Activated CD8-positive, alpha-beta memory T cell treated with anti-CD3 and anti-CD28 coated beads, Interleukin-2, amount 50 U/mL, for 4 hours (primary cell): ENCODE measurements at regions not wholly inside any gene's neighbourhood (a gene's known extent, or its start where the extent isn't known, plus 50 kb on each side); places are given as distances from the start of the nearest gene placed in this dataset.

Experiments
- DNase-seq: peaks from one replicate; pipeline ENCODE4 v3.0.0-alpha.2; 2020

DNA sequence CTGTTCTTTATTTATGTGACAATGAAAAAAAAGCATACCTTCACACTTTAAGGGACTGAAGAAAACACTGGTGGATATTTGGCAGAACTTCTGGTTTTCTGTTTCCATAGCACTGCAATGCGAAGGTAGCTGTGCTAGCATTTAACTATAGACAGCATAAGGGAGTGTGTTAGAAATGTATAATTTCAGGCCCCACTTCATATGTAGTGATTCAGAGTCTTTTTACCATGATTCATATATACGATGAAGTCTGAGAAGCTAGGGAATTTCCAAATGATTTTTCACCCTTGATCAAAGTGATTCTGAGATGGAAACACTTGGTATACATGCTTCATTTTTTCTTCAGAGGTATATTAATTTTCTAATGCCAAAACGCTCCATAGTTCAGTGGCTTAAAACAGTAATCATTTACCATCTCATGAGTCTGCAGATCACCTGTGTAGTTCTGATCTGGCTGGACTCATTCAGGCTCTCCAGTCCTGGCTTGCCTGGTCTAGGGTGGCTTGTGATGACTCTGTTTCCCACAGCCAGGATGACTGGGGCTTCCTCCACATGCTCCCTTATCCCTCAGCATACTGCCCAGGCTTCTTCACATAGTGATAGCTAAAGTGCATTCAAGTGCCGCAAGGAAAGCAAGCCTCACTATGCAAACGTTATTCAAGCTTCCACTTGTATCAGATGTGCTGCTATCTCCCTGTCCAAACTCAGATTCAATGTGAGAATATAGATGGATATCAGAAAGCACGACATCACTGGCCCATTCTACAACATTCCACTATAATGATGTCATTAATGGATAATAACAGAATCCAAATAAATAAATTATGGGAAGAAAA lies 790.1 kb downstream of the TECRL start:
- no peak for DNase-seq

DNA sequence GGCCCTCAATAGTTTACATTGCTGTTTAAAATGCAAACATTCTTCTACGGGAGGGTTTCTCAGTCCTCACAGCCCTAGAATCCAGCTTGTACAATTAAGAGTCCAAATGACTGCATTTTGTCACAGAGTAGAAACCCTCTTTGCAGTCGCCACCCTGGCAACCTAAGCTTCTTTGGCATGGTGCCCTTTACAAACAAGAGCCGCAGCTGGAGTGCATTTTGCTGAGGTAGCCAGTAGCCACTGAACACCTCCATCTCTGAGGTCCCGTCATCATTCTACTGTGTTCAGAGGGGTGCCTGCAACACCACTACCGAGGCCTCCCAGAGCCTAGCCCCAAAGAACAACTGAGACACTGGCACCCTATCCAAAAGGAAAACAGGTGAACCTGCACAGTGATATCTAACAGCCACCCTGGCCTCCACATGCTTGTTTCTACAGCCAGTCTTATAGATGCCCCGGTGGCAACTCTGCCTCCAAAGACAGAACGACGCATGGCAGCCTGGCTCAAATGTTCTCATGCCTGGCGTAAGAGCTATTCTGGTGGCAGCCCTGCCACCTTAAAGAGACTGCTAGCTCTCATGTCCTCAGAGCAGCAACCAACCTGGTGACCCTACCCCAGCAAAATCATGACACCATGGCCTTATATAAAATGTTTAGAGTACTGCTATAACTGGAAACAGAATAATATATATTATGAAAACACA lies 801.9 kb downstream of the TECRL start:
- DNase-seq: no peak

DNA sequence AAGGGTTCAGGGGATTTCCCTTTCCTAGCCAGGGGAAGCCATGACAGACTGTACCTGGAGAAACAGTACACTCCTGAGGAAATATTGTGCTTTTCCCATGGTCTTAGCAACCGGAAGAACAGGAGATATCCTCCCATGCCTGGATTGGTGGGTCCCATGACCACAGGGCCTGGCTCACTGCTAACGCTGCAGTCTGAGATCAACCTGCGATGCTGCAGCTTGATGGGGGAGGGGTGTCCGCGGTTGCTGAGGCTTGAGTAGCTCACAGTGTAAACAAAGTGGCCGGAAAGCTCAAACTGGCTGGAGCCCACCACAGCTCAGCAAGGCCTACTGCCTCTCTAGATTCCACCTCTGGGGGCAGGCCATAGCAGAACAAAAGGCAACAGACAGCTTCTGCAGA lies 819.5 kb downstream of the TECRL start:
- DNase-seq: no peak

DNA sequence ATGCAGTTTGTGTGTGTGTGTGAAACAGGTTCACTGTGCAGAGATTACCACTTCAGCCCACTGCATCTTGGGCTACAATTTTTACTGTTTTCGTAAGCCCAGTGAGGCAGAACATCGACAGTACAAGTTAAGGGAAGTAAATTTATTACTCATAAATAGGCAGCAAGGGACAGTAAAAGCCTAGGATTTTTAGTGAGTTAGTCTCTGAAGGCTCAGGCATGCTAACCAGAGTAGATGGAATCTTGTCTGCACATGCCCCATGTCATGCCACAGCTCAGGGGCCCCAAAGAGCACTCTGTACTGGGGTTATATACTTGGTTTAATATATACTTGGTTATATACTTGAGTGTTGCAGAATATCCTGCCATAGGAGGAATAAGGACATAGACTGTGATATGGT lies 825.7 kb downstream of the TECRL start:
- DNase-seq: no peak

DNA sequence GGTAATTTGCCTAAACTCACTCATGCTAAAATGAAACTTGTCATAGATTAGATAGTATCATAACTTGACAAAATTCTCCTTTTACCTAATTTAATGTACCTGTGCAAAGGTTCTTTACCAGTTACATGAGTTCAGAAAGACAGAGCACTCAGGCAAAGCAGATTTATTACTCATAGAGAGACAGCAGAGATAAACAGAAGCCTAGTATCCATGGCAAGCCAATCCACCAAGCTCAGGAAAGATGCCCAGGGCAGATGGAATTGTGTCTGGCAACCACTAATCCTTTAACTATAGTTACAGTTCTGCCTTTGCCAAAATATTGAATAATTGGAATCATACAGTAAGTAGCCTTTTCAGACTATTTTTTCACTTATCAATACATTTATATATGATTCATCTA lies 826.2 kb downstream of the TECRL start:
- no peak for DNase-seq

DNA sequence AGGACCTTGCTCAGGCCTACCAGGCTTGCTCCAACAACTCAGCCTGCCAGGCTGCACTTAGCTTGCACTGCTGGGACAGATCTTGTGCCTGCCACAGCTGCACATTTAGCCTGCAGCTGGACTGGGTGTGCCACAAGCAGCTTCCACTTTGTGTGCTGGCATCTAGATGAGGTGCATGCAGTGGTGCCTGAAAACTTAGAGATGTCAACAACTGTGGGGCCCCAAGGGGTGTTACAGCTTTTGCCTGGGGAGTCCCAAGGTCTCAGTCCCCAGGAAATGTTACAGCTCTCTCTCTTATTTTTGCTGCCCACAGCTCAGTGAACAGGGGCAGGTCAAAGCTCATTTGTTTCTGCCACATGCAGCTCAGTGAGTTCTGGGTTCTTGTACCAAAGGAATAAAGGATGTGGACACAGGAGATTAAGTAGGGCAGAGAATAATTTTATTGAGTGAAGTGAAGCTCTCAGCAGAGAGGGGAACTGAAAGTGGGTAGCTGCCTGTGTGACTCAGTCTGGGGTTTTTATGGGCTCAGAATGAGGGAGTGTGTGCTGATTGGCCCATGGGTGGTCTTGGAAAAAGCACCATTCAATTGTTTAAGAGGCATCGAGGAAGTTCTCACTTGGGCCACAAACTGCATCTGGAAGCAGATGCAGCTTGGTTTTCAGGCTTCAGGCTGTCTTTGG lies 828.3 kb downstream of the TECRL start:
- no peak for DNase-seq

DNA sequence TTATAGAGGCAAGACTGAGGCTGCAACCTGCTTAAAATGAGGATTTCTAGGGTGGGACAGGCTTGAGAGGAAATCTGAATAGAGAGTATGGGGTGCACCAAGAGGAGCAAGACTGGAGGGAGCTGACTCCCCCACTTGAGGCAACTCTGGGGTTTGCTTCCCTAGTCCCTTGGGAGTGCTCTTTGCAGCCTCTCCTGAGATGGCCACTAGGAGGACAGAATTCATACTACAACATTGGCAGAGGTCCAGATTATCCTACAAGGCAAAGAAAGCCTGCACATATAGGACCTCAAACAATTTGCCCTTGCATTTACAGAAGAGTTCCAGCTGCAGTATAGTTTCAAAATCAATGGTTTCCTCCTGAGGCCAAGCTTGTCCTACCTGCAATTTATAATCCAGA lies 830.9 kb downstream of the TECRL start:
- DNase-seq: no peak

DNA sequence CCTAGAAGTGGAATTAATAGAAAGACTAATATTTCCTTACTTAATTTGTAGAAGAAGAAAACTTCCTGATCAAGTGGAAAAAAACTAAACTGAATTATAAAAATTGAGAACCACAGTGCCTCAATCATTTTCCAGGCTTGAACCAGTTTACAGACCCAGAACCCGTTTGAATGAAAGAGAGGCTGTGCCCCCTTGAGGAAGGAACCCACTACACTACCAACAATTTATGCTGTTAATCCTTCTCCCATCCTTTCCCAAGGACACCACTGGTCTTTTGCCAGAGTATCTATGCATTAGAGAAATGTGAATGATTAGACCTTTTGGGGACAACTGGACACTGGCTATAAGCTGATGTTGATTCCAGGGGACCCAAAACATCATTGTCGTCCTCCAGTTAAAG lies 842.6 kb downstream of the TECRL start:
- DNase-seq: no peak

DNA sequence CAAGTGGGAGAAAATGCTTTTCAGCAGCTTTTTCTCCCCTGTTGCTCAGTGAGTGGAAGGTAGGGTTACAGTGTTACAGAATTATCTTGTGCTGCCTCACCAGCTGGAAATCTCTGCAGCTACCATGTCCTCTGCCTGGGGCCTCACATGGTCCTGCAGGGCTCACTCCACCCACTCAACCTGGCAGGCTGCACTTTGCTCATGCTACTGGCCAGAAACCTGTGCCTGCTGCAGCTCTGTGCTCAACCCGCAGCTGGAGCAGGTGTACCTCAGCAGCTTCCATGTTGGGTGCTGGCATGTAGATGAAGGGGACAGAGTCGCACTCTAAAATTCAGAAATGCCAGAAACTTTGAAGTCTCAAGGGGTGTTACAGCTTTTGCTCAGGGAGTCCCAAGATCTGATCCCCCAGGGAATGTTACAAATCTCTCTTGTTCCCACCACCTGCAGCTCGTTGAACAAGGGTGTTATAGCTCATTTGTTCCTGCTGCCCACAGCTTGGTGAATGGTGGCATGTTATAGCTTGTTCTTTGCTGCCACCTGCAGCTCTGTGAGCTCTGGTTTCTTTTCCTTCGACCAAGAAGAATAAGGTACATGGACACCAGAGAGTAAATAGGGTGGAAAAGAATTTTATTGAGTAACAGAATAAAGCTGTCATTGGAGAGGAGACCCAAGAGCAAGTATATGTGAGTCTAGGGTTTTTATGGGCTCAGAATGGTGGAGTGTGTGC lies 845.8 kb downstream of the TECRL start:
- no peak for DNase-seq

DNA sequence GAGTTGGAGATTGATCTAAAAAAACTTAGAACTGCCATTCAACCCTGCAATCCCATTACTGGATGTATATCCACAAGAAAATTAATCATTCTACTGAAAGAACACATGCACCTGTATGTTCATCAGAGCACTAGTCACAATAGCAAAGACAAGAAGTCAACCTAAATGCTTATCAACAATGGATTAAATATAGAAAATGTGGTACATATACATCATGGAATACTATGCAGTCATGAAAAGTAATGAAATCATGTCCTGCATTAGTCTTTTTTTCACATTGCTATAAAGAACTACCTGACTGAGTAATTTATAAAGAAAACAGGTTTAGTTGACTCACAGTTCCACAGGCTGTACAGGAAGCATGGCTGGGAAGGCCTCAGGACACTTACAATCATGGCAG lies 850.5 kb downstream of the TECRL start:
- DNase-seq: no peak

DNA sequence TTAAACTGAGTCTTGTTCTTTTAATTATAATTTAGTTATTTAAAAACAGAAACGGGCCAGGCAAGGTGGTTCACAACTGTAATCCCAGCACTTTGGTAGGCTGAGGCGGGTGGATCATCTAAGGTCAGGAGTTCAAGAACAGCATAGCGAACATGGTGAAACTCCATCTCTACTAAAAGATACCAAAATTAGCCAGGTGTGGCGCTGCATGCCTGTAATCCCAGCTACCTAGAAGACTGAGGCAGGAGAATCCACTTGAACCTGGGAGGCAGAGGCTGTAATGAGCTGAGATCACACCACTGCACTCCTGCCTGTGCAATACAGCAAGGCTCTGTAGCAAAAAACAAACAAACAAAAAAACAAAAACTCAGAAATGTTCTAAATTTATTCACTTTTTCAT lies 852.9 kb downstream of the TECRL start:
- DNase-seq: no peak

DNA sequence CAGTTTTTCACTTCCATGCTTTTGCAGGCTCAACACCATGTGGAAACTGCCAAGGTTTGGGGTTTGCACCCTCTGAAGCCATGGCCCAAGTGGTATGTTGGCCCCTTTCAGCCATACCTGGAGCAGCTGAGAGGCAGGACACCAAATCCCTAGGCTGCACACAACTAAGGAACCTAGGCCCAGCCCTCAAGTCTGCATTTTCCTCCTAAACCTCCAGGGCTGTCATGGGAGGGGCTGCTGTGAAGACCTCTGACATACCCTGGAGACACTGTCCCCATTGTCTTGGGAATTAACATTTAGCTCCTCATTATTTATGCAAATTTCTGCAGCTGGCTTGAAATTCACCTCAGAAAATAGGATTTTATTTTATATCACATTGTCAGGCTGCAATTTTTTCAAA lies 856.1 kb downstream of the TECRL start:
- no peak for DNase-seq

DNA sequence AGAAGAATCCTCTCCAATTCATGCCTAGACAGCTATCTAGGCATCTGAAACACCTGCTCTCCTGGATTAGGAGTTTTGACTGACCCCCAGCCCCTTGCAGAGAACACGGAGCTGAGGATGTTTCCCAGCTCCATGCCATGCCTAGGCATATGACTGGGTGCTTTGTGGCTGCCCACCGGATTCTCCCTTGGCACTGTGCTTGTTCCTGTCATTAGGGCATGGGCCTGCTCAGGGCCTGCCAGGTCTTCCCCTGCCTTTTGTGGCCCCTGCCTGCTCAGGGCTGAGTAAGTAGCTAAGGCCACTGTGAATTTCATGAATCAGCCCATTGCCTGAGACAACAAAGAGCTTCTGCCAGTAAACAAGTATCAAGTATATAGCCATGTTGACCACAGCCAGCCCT lies 867.4 kb downstream of the TECRL start:
- no peak for DNase-seq

DNA sequence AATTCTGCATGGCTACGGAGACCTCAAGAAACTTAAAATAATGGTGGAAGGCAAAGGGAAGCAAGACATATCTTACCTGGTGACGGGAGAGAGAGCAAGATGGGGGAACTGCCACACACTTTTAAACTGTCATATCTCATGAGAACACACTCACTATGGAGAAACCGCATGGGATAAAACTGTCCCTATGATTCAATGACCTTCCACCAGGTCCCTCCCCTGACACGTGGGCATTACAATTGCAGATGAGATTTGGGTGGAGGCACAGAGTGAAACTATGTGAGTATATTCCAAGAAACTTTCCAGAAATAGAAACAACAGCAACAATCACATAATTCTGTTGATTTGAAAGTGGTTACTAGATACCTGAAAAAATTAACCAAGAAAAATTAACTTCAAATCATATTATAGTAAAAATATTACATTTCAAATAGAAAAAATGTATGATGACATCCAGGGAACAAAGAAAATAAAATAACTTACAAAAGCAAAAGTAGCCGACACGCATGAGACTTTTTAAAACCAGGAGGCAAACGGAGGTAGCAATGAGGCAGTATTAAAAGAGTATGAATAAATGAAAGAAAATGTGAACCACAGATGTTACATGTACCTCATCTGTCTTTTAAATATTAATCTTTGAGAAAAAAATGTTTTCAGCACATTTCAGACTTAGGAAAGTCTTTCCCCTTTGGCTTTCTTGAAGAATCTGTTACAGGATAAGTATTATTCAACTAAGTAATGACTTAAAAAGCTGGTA lies 879.5 kb downstream of the TECRL start:
- DNase-seq: no peak

DNA sequence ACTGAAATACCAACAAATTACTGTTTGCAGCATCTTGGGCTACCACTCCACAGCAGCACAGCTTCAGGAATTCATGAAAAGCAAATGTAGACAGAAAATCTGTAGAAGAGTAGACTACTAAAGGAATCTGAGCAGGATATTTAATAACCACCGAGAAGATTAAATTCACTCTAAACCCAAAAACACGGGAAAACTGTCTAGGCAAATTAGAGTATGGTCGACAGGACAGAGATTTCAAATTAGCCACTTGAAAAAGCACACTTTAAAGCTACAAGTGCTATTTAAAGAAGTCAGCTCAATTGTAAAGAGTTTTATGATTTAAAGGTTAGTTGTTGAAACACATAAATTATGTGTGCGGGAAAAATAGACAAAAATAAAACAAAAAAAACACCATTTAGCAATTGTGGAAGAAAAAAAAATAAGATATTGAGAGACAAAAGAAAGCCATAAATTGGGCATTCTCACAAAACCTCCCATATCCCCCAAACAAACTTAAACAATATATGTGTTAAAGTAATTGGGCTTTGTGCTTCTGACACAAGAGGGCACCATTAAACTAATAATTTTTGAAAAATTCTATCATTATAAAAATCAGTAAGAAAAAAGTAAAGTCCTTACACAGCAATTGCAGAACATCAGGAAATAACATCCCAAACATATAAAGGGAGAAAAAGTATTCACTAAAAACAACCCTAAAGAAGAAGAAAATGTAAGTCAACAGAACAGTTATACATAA lies 880.8 kb downstream of the TECRL start:
- no peak for DNase-seq

DNA sequence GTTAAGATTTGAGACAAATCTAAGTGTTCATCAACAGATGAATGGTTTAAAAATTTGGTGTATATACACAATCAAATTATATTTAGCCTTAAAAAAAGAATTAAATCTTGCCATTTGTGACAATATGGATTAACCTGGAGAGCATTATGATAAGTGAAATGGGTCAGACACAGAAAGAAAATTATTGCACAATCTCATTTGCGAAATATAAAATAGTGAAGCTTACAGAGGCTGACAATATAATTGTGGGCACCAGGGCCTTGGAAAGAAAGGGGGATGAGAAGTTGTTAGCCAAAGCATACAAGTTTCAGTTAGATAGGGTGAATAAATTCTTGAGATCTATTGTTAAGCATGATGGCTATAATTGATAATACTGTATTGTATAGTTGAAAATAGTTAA lies 883.0 kb downstream of the TECRL start:
- DNase-seq: no peak

DNA sequence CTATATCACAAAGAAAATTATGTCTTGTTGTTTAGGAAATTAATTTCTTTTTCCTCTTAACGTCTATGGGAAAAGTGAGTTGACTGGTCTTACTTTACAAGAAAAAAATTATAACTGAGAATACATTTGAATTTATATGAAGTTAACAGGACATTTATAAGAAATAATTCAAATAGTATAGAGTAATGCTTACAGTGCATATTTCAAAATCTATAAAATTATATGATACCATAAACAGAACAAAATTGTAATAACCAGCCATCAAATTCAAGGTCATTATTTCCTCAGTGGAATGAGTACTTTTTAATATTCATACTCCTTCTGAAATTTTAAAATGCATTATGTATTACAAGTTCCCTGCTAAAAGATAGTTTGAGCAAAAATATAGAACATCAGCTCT lies 884.5 kb downstream of the TECRL start:
- no peak for DNase-seq

DNA sequence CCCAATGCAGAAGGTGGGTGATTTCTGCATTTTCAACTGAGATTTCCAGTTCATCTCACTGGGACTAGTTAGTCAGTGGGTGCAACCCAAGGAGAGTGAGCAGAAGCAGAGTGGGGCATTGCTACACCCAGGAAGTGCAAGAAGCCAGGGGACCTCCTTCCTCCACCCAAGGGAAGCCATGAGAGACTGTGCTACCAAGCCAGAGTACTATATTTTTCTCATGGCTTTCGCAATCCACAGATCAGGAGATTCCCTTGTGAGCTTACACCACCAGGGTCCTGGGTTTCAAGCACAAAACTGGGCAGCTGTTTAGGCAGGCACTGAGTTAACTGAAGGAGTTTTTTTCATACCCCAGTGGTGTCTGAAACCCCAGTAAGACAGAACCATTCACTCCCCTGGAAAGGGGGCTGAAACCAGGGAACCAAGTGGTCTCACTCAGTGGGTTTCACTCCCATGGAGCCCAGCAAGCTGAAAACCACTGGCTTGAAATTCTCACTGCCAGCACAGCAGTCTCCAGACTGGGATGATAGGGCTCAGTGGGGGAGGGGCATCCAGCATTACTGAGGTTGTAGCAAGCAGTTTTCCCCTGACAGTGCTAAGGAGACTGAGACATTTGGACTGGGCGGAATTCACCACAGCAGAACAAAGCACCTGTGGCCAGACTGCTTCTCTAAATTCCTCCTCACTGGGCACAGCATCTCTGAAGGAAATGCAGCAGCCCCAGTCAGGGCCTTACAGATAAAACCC lies 903.4 kb downstream of the TECRL start:
- DNase-seq: no peak

DNA sequence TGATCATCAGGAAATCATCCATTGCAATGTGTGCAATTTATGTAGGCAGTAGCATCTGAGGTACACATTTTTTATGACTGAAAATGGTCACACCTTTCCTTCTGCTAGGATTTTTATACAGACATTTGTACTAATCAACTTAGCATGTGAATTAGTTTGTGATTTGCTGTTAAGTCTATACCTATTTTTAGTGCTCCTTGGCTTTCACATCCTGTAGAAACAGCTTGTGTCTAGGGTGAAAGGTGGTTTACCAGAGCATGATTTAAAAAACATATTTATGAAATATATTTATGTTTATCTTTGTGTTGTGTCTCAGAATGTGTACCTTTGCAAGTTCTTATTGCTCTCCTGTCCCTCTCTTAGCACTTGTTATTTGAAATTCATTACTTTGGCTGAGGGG lies 916.0 kb downstream of the TECRL start:
- no peak for DNase-seq

DNA sequence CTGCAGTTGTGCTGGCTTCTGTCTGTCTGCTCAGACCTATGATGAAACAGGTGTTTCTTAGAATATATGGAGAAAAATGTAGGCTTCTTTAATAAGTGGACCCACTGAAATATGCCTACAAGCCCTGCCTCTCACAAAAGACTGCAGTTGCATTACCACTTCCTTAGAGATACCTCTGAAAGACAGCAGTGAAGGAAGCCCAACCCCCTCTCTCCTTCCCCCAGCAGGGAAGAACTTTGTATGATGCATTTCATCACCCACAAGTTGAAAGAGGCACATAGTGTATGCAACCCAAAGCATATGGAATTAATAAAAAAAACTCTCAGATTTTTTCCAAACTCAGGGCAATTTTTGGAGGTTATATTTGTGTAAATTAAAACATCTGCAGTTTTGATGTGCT lies 916.7 kb downstream of the TECRL start:
- DNase-seq: no peak

DNA sequence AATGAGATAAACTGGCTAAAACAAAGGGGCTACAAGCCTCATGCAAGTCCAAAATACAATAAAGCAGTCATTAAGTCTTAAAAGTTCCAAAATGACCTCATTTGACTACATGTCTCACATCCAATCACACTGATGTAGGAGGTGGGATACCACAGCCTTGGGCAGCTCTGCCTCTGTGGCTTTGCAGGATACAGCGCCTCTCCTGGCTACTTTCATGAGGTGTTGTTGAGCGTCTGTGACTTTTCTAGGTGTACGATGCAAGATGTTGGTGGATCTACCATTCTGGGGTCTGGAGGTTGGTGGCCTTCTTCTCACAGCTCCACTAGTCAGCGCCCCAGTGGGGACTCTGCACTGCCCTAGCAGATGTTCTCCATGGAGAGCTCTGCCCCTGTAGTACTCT lies 944.9 kb downstream of the TECRL start:
- no peak for DNase-seq
